Ovary (tissue), 3 donors: ENCODE measurements at regions not wholly inside any gene's neighbourhood (a gene's known extent, or its start where the extent isn't known, plus 50 kb on each side); places are given as distances from the start of the nearest gene placed in this dataset.

Experiments
- POLR2A ChIP-seq: fragments of 450-650 bp; IDR thresholded peaks from one replicate; pipeline ENCODE4 v1.6.1; 2017; ENCODE audit warnings: antibody characterized with exemption, mild to moderate bottlenecking, moderate library complexity
- TF ChIP-seq, protein P1 (sequence below), 3 donors: fragments of 450-650 bp in 2 of 3; fragments of 200-600 bp in 1 of 3; IDR thresholded peaks; one replicate each; pipeline versions ENCODE4 v1.5.1 to v1.8.0; 2016 to 2022; ENCODE audit warnings: antibody characterized with exemption in 3 of 3, mild to moderate bottlenecking in 1 of 3
- donor health status: DM: no; HTN: no; CAD: no.

DNA sequence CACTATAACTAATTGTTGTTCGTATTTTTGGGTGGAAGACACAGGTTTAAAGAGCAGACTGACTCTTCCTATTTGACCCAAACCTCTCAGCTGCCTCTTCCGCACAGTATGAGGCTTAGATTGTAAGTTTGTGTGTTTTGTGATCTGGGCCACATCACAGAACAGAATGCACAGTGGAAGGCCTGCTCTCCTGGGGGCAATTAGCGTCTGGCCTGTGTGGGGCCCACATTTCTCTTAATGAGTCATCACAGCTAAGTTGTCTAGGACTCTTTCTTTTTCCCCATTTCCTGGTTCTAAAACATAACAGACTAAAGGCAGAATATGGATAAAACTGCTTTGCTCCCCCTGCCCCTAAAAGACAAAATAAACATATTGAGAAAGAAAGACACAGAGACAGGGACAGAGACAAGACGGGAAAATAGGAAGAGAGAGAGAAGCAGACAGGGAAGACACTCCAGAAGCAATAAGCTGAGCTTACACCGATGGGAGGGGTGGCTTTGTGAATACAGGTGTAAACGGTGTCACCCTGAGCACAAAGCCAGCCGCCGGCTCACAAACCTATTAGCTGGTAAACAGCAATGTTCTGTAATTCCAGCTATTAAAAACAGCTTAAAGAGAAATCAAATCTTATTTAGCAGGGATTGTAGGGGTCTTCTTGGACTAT is 127.4 kb upstream of the OPCML start:
- TF ChIP-seq, protein P1, sequence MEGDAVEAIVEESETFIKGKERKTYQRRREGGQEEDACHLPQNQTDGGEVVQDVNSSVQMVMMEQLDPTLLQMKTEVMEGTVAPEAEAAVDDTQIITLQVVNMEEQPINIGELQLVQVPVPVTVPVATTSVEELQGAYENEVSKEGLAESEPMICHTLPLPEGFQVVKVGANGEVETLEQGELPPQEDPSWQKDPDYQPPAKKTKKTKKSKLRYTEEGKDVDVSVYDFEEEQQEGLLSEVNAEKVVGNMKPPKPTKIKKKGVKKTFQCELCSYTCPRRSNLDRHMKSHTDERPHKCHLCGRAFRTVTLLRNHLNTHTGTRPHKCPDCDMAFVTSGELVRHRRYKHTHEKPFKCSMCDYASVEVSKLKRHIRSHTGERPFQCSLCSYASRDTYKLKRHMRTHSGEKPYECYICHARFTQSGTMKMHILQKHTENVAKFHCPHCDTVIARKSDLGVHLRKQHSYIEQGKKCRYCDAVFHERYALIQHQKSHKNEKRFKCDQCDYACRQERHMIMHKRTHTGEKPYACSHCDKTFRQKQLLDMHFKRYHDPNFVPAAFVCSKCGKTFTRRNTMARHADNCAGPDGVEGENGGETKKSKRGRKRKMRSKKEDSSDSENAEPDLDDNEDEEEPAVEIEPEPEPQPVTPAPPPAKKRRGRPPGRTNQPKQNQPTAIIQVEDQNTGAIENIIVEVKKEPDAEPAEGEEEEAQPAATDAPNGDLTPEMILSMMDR (IDR thresholded peaks at IDR 0.05) = no peak
- no peak for TF ChIP-seq POLR2A
